COLO829 (cell line): ENCODE measurements at regions not wholly inside any gene's neighbourhood (a gene's known extent, or its start where the extent isn't known, plus 50 kb on each side); places are given as distances from the start of the nearest gene placed in this dataset.
A peak's percentile ranks its signal among the peaks of the same experiment; 100 is the strongest.
"Not testable (repeated sequence)": the region's sequence is repeated elsewhere in the genome, so short reads cannot be mapped to it uniquely, and the experiment has no call there.

Experiments
- DNase-seq: peaks from one replicate; pipeline ENCODE4 v3.0.0; 2012; ENCODE audit warnings: low spot score

- not testable (repeated sequence) for DNase-seq
These were observed 157.7 kb downstream of the GIPC2 start for GRCh38 chr1:78203410-78203982.

- DNase-seq, result peak; percentile 43
These were observed 164.4 kb downstream of the GIPC2 start for GRCh38 chr1:78210175-78210574.

DNA sequence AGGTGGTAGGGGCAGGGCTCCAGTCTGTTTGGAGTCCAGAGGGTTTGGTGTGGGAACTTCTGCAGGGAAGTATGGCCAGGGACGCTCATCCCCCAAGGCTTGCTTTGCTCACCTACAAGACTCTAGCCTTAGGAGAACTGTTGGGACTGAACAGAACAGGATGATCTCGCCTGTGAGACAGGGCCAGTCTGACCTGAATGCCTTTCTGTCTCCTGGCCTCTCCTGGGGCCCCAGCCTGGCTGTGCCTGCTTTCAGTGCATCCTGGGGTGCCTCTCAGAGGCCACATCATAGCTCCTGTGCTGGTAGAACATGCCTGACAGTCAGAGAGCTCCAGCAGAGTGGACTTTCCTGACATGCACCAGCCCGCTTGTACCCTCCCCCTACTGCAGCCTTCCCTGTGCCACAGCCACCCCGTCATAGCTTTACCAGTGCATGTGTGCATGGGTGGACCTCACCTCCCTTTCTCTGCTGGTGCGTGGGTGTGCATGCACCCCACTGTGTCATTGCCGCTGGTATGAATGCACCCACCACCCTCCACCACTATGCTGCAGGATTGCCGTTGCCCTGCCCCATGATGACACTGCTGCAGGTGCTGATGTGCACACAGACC, 165.8 kb downstream of the GIPC2 start:
- DNase-seq, result no peak

GRCh38 chr1:78214334-78214733, 168.6 kb downstream of the GIPC2 start:
- no peak for DNase-seq

GRCh38 chr1:78222225-78222959, 176.6 kb downstream of the GIPC2 start:
- DNase-seq, result no peak

- no peak for DNase-seq
These were observed 177.2 kb downstream of the GIPC2 start for GRCh38 chr1:78222960-78223358.

DNA sequence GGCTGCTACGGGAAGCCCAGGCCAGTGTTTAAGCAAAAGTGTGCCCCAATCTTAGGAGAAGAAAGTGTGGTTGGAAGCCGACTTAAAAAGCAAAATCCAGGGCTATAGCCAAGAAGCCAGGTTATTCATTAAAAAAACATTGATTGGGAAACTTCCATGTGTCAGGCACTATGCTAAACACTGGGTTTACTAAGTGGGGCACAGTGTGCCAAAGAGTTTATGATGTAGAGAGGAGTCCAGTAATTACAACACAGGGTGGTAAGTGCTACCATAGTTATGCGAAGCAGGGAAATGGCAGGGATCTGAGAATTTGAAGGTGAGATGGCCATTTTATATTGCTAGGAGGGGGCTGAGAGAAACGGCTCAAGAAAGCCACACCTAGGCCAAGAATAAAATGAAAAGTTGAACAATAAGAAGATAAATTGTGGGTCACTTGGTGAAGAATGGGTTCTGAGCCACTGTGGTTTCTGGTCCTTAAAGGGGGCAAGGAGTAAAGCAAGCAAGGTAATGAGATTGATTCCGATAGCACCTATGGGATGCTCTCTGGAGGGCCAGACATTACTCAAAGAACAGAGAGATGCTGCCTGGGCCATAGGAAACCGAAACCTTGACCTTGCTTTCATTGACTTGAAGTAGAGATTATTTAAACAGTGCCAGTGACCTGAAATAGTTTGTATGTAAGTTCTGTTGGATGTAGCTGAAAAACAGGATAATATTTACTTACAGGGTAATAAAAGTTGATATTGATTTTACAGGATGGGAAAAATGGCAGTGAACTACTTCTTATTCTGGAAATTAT, 177.8 kb downstream of the GIPC2 start:
- DNase-seq, result no peak

DNA sequence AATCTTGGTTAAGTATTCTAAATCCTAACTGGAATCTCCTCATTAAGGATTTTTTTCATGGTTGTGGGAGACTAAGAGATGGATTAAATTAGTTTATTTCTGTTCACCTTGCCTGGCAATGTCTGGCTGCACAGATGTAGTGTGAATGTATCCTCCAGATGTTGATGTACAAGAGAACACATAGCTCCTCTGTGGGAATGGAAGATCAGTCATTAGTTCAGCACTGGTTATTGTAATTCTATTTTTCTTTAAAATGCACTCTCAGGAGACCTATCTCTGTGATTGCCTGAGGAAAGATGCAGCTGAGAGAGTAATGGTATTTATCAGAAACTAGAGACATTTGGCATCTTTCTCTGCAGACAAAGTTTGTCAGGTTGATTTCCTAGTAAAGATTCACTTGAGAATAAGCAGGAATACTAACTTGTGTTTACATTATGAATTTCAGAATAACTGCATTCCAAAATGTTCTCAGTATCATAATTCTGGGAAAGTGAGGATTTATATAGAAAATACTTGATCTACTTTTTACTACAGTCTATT, 178.6 kb downstream of the GIPC2 start:
- no peak for DNase-seq

DNA sequence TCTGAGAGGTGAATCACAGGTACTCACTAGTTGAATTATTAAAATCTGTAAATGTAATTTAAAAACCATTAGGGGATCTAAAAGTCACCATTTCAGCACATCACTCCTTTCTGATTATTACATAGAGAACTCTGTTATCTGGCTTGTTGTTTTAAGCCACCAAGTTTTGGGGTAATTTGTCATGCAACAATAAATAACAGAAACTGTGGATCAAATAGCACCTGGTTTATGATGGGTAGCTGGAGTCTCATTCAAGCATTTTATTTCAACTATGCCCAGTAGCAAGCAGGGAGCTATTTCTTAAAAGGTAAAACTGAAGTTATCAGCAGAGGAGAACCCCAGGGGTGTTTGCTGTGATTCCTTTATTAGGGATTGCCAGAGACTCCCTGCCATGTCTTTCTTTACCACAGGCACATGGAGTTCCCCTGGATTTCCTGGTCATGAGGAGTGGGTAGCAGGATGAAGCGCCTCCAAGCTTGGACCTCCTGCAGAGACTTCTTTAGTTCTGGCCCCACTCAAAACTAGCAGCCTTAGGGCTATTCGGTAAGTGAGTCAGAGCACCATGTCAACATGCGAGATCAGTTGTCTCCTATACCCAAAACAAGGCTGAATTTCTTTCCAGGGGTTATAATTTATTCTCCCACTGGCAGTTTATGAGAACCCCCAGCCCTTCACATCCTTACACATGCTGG, 179.2 kb downstream of the GIPC2 start:
- DNase-seq, result no peak

GRCh38 chr1:78226784-78227183, 181.0 kb downstream of the GIPC2 start:
- DNase-seq, result no peak

DNA sequence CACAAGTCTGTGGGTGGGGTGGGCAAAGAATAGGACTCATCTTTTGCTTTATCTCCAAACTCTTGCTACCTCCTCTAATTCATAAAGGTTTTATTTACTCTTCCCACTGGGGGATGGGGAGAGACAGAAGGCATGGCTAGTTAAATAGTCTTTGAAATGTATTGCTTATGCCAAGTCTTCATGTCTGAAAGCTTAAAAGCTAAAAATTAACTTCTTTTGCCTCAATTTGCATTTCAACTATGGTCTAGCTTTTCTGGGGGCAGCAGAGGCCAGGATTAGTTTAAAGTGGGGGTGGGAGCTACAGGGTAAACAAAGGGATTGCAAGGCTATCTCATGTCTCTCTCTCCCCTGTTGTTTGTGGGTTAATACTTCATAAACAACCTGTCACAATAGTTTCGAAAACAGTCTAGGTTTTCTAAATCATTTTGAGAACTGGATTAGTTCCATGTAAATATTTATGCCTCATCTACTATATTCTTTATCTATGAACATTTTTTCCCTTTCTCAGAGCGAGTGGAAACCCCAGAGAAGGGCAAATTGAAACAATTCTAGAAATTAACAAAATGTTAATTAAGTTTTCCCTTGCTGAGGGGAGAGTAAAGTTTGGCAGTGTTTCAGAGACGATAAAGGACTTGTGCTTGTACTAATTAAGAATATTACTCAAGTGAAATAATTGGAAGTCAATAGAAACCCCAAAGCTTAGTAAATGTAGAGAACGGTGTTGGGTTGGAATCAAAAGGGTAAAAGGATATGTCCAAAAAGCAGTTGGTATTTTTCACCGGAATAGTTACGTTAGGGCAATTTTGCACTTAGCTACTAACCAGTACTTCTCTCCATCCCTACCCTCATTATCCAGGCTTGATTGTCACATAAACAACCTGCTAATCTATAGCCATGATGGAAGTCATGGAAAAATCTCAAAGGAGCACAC, 182.2 kb downstream of the GIPC2 start:
- no peak for DNase-seq

- peak; percentile 50 for DNase-seq
These were observed 183.6 kb downstream of the GIPC2 start for GRCh38 chr1:78229344-78229743.

DNA sequence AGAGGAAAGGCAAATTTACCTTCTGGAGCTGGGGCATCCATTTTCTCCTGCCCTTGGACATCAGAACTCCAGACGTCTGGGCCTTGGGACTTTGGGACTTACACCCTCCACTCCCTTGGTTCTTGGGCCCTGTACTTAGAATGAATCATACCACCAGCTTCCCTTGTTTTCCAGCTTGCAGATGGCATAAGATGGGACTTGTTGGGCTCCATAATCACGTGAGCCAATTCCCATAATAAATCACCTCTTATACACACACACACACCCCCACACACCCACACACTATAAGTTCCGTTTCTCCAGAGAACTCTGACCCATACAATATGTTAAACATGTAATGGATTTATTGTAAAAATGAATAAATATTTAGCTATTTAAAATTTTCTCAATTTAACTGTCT, 185.7 kb downstream of the GIPC2 start:
- DNase-seq, result no peak

GRCh38 chr1:78231894-78232293, 186.1 kb downstream of the GIPC2 start:
- DNase-seq, result no peak

DNA sequence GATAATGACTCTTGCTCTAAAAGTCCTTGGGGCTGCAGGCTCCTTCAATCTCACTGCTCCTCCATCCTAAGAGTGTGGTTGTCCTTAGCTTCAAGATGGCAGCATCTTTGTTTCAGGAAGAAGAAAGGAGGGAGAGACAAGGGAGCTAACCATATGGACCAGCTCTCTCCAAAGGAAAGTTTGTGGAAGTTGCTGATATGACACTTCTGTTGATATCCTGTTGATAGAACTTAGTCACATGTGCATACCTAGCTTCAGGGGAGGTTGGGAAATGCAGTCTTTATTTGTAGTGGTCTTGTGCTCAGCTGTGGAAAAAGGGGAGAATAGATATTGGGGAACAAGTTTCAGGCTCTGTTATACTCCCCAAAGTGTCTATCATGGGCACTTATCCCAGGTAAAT, 186.9 kb downstream of the GIPC2 start:
- DNase-seq, result no peak

GRCh38 chr1:78234496-78234895, 188.7 kb downstream of the GIPC2 start:
- DNase-seq, result no peak

GRCh38 chr1:78236716-78237115, 190.9 kb downstream of the GIPC2 start:
- no peak for DNase-seq

GRCh38 chr1:78237364-78237916, 191.7 kb downstream of the GIPC2 start:
- DNase-seq, result no peak

DNA sequence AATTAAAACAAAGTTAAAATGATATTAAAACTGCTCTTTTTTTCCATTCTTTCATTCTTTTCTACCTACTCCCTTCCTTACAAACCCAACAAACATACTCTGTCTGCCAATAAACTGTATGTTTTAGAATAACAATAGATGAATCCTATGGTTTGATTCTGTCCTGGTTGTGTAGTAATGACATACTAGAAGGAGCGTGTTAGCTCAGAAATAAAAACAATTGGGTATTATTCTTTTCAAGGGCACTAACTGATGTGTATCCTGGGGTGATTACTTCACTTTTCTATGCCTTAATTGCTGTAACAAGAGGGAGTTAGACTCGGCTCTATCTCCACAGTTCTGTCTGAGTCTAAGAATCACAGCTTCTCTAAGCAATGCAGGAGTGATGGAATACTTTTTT, 194.4 kb downstream of the GIPC2 start:
- no peak for DNase-seq

GRCh38 chr1:78240755-78241154, 195.0 kb downstream of the GIPC2 start:
- no peak for DNase-seq
